Kidney epithelial cell (primary cell): ENCODE measurements at regions not wholly inside any gene's neighbourhood (a gene's known extent, or its start where the extent isn't known, plus 50 kb on each side); places are given as distances from the start of the nearest gene placed in this dataset.

Experiments used
- DNase-seq: peaks from one replicate; pipeline ENCODE4 v3.0.0-alpha.2; 2010; ENCODE audit warnings: low read depth
- H3K27me3 ChIP-seq: 2 replicates; pipeline ENCODE4 v1.6.0; 2011; ENCODE audit warnings: low read length; ENCODE audit not compliant: control insufficient read depth, insufficient read depth
- H3K36me3 ChIP-seq: 2 replicates; pipeline ENCODE4 v1.5.1; 2011; ENCODE audit warnings: low read length; ENCODE audit not compliant: control insufficient read depth, insufficient read depth
- H3K4me3 ChIP-seq: 2 replicates; pipeline ENCODE4 v1.5.1; 2011; ENCODE audit warnings: low read depth, mild to moderate bottlenecking, control low read depth, low read length
- TF ChIP-seq, protein P1 (sequence below): IDR thresholded peaks from 2 replicates; pipeline ENCODE4 v1.5.1; 2011; ENCODE audit warnings: mild to moderate bottlenecking, moderate library complexity, low read length, control low read depth, inconsistent platforms; ENCODE audit not compliant: insufficient read depth, poor library complexity, severe bottlenecking

DNA sequence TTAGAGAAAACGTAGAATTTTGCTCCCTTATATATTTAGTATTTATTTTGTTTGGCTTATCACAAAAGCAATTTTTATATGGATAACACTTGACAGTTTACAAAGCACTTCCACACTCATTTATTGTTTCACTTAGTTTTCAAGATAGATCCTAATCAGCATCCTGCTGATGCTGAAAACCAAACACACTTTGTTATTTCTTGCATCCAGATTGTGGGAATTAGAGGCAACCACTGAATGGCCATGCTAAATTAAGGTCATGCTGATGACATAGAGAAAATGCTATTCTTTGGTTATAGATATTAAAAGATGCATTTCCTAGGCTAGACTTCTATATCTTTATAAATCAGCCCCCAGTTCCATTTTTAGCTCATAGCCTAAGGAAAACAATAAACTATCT is 474.1 kb upstream of the KCNMB2 start:
- no peak for DNase-seq
- TF ChIP-seq, protein P1, sequence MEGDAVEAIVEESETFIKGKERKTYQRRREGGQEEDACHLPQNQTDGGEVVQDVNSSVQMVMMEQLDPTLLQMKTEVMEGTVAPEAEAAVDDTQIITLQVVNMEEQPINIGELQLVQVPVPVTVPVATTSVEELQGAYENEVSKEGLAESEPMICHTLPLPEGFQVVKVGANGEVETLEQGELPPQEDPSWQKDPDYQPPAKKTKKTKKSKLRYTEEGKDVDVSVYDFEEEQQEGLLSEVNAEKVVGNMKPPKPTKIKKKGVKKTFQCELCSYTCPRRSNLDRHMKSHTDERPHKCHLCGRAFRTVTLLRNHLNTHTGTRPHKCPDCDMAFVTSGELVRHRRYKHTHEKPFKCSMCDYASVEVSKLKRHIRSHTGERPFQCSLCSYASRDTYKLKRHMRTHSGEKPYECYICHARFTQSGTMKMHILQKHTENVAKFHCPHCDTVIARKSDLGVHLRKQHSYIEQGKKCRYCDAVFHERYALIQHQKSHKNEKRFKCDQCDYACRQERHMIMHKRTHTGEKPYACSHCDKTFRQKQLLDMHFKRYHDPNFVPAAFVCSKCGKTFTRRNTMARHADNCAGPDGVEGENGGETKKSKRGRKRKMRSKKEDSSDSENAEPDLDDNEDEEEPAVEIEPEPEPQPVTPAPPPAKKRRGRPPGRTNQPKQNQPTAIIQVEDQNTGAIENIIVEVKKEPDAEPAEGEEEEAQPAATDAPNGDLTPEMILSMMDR: no peak
- H3K4me3 ChIP-seq: no peak overlapping the region

DNA sequence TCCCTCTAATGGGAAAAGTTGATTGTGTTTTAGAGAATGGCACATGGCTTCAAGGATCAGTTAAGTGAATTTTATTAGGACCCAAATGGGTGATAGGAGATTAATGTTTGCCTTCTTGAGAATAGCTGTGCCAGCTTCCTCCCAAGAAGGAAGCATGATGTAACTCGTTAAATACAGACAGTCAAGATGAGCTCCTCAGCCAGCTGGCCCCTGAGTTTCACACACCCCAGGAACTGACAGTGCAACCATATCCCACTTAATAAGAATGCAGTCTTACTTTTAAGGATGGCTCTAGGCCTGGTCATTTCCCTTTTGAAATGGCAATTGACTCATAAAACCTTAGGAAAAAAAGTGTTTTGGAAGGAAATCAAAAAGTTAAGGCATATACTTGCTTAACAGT is 472.8 kb upstream of the KCNMB2 start:
- Histone ChIP-seq H3K4me3 (no peak overlapping the region), H3K27me3 (no peaks in the 10 kb centered on the region), H3K36me3 (no peaks in the 10 kb centered on the region)
- no peak for DNase-seq
- TF ChIP-seq, protein P1: no peak

More for the DNA sequence above, 474.1 kb upstream of the KCNMB2 start:
- Histone ChIP-seq H3K27me3 (no peaks in the 10 kb centered on the region), H3K36me3 (no peaks in the 10 kb centered on the region)

DNA sequence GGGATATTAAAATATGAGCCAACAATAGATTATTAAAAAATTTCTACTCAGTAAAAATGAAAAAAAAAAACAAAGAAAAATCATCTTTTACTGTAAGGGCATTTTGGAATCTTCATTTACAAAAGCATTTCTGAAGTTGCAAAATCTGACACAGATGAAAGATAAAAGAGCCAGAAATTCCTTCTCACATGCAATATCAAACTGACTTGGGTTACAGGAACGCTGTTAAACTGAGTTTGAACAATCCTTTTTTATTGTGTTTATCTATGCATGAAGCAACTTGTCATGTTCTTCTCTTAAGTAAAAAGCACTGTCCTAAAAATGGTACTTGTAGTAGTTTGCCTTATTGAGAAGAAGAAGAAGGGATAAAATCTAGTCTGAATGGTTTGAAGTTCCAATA is 468.5 kb upstream of the KCNMB2 start:
- Histone ChIP-seq H3K4me3 (no peak overlapping the region), H3K36me3 (no peaks in the 10 kb centered on the region), H3K27me3 (no peaks in the 10 kb centered on the region)
- TF ChIP-seq, protein P1: no peak
- DNase-seq: no peak

DNA sequence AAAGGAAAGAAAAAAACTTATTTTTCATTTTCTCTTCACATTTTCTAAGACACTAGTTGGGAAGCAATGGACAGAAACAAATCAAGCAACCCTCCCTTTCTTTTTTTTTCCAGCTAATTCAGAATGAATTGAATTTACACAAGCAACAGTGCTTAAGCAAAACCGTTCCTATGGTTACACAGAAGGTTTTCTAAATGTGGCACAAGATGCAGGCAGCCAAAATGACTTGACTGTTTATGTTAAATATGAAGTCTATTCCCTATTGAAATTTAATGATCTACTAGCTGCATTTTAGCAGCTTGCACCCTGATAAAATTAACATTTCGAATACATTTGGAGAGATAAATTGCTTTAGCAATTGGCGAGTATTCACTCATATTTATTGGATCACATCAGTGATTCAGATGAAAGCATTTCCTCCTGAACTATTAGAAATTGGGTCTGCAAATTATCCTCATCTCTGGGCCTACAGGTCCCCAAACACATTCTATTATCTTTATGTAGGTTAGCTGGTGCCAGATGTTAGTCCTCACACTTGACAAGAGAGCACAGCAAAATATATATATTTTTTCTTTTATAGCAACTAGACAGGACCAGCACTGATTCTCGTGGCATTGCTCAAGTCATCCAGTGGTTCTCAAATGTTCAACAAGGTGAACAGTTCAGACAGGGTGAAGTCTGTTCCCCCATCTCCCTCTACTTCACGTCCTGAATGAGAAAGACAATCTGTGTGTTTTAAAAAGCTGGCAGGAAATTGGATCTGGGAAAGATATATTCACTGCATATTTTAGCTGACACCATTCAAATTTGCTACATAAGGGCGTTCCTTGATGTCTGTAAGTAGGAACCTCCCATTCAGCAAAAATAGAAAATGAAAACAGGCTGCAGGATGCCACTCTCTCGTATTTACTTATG is 463.6 kb upstream of the KCNMB2 start:
- no peak overlapping the region for H3K4me3 ChIP-seq
- DNase-seq: no peak
- no peaks in the 10 kb centered on the region for H3K36me3 ChIP-seq
- H3K27me3 ChIP-seq: no peaks in the 10 kb centered on the region
- TF ChIP-seq, protein P1: no peak

DNA sequence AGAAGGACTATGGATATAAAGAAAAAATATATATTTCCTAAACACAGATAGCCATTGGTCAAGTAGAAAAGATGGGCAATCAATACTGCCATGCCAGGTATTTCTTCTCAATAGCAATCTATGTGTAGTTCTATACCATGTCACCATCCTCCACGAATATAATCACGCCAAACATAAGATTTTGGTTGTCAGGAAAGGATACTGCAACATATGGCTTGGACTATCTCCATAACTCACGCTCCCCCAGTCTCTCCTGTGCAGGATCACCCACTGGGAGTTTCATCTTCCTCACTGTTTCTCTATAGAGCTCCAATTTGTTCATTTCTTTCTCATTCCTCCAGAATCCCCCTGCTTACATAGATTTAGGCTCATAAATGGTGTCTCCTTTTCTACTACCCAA is 462.9 kb upstream of the KCNMB2 start:
- Histone ChIP-seq H3K27me3 (no peaks in the 10 kb centered on the region), H3K36me3 (no peaks in the 10 kb centered on the region), H3K4me3 (no peak overlapping the region)
- TF ChIP-seq, protein P1: no peak
- DNase-seq: no peak

DNA sequence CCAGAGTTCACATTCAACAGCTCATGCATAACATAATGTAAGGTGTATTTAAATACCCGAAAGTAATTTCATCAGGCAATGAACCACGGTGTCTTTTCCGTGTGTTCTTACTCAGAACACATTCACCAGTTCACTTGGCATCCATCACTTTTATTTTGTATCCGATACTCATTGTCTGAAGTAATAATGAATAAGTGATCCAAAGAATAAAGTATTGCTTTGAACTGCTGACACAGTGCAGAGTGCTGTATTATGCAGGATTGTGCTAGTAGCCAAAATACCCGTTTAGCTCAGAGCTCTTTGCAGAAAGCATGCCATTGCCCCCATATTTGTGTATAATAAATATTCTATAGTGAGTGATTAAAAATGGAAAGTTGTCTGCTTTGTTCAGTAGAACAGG is 460.9 kb upstream of the KCNMB2 start:
- Histone ChIP-seq H3K27me3 (no peaks in the 10 kb centered on the region), H3K36me3 (no peaks in the 10 kb centered on the region), H3K4me3 (no peak overlapping the region)
- no peak for DNase-seq
- TF ChIP-seq, protein P1: no peak
